ENCODE measurements at regions not wholly inside any gene's neighbourhood (a gene's known extent, or its start where the extent isn't known, plus 50 kb on each side); places are given as distances from the start of the nearest gene placed in this dataset.

DNA sequence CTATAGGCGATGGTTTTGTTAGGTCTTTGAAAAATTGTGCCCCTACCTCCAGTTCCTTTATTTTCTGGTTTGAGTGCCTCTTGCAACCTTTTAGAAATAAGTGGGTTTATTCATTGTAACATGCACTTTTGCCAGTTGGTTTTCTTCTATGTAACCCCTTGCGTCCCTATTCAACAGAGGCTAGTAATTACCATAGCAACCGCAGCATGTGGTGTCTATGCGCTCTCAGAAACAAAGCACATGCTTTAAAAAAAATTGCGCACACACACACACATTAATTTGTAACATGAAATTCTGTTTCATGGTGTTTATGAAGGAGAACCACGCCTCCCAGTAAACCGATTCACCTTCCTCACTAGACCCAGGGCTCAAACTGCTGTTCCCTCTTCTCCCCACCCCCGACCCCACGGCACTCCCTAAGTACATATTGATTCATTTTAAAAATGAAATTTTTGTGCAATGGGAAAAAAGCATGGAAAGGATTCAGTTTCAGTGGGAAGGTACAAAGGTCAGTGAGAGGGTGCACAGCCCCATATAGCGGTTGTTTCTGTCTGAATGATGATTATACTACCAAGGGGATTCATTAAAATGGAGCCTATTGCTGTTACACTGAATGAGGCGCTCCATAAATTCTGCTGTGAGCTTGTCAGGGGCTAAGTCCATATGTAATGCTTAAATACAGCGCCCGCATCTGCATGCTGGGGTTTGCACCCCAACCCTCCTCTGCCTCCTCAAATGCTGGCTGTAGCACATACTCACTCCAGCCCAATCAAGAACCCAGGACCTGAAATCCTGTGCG, 206.9 kb downstream of the ICOS start:
- no peak for TF ChIP-seq POLR2A (IDR thresholded peaks at IDR 0.05)
- TF ChIP-seq, protein P1, sequence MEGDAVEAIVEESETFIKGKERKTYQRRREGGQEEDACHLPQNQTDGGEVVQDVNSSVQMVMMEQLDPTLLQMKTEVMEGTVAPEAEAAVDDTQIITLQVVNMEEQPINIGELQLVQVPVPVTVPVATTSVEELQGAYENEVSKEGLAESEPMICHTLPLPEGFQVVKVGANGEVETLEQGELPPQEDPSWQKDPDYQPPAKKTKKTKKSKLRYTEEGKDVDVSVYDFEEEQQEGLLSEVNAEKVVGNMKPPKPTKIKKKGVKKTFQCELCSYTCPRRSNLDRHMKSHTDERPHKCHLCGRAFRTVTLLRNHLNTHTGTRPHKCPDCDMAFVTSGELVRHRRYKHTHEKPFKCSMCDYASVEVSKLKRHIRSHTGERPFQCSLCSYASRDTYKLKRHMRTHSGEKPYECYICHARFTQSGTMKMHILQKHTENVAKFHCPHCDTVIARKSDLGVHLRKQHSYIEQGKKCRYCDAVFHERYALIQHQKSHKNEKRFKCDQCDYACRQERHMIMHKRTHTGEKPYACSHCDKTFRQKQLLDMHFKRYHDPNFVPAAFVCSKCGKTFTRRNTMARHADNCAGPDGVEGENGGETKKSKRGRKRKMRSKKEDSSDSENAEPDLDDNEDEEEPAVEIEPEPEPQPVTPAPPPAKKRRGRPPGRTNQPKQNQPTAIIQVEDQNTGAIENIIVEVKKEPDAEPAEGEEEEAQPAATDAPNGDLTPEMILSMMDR (IDR thresholded peaks at IDR 0.05), result no peak

All from uterus (tissue), 2 donors.